A673 (cell line): ENCODE measurements at regions not wholly inside any gene's neighbourhood (a gene's known extent, or its start where the extent isn't known, plus 50 kb on each side); places are given as distances from the start of the nearest gene placed in this dataset.

Experiments used
- BruUV-seq: library from RNA; stranded (reverse); fragments of 400-500 nt; replicated peaks from 2 replicates; lab custom pipeline; 2021; lab: Mats Ljungman, UMichigan
- CTCF ChIA-PET: fragments of 300-600 bp; sonication (Branson Sonifier 250); formaldehyde crosslinking; loops from one replicate; lab custom pipeline; 2022; ENCODE audit warnings: antibody characterized with exemption; lab: Charles Lee
- POLR2A ChIA-PET: fragments of 300-600 bp; sonication (Branson Sonifier 250); formaldehyde crosslinking; loops from one replicate; lab custom pipeline; 2022; ENCODE audit warnings: antibody characterized with exemption; ENCODE audit not compliant: low non-redundant PET; lab: Charles Lee
- DNase-seq: peaks from one replicate; pipeline ENCODE4 v3.0.0-alpha.2; 2015; ENCODE audit warnings: low spot score
- H3K27ac ChIP-seq: fragments of 200-600 bp; sonication (generic); 2 replicates; pipeline ENCODE4 v1.5.1; 2016; ENCODE audit warnings: mixed run types, low read depth, mild to moderate bottlenecking, mixed read lengths, antibody characterized with exemption, low read length; ENCODE audit not compliant: poor library complexity, severe bottlenecking
- H3K27me3 ChIP-seq: fragments of 200-600 bp; sonication (generic); replicated peaks from 2 replicates; pipeline ENCODE4 v1.6.1; 2017; ENCODE audit warnings: mixed run types, low read depth, mild to moderate bottlenecking, mixed read lengths, antibody characterized with exemption, low read length; ENCODE audit not compliant: insufficient read depth, poor library complexity
- H3K36me3 ChIP-seq: fragments of 200-600 bp; sonication (generic); 2 replicates; pipeline ENCODE4 v1.6.1; 2016; ENCODE audit warnings: mixed run types, mild to moderate bottlenecking, mixed read lengths, antibody characterized with exemption, low read length; ENCODE audit not compliant: insufficient read depth, poor library complexity, severe bottlenecking
- H3K4me1 ChIP-seq: fragments of 200-600 bp; sonication (generic); 2 replicates; pipeline ENCODE4 v1.6.1; 2017; ENCODE audit warnings: mixed run types, mild to moderate bottlenecking, mixed read lengths, antibody characterized with exemption, low read length; ENCODE audit not compliant: insufficient read depth, poor library complexity, severe bottlenecking
- H3K4me3 ChIP-seq: fragments of 200-600 bp; sonication (generic); 2 replicates; pipeline ENCODE4 v1.5.1; 2016; ENCODE audit warnings: low read depth, mixed run types, mild to moderate bottlenecking, mixed read lengths, low read length; ENCODE audit not compliant: poor library complexity, severe bottlenecking
- H3K9me3 ChIP-seq: fragments of 200-600 bp; sonication (generic); 2 replicates; pipeline ENCODE4 v1.6.1; 2016; ENCODE audit warnings: mixed run types, low read depth, mild to moderate bottlenecking, mixed read lengths, antibody characterized with exemption, low read length; ENCODE audit not compliant: poor library complexity, severe bottlenecking
- CTCF ChIP-seq: fragments of 300-800, 200-600 bp; sonication (generic); conservative IDR thresholded peaks from 2 replicates; pipeline ENCODE4 v1.5.1; 2017; ENCODE audit warnings: low read depth, mild to moderate bottlenecking, antibody characterized with exemption, low read length, moderate library complexity, mixed read lengths
- EZH2 ChIP-seq: fragments of 200-600 bp; sonication (generic); IDR thresholded peaks from 2 replicates; pipeline ENCODE4 v1.6.1; 2017; ENCODE audit warnings: borderline replicate concordance, low read depth, mild to moderate bottlenecking, mixed read lengths, antibody characterized with exemption, low read length; ENCODE audit not compliant: poor library complexity, severe bottlenecking
- intact Hi-C: fragments of 100-400 bp; cut with micrococcal nuclease; formaldehyde crosslinking; loops from one replicate; pipeline ENCODE4 v1.10.0; 2022; ENCODE audit not compliant: unreplicated experiment

GRCh38 chr20:11192106-11192505, 518.3 kb upstream of the JAG1 start:
- intact Hi-C loops = no loop called here
- Histone ChIP-seq H3K36me3 (no peaks in the 10 kb centered on the region), H3K27ac (no peak overlapping the region), H3K27me3 (no peaks in the 10 kb centered on the region), H3K9me3 (no peaks in the 10 kb centered on the region), H3K4me1 (no peaks in the 10 kb centered on the region), H3K4me3 (no peak overlapping the region)
- TF ChIP-seq EZH2 (no peak), CTCF (no peak)
- DNase-seq = no peak
- POLR2A ChIA-PET = no interaction called here
- BruUV-seq = no TSS peak
- CTCF ChIA-PET = no interaction called here

GRCh38 chr20:11193241-11193640, 519.4 kb upstream of the JAG1 start:
- ChIA-PET CTCF (no interaction called here), POLR2A (no interaction called here)
- DNase-seq = no peak
- Histone ChIP-seq H3K27me3 (no peaks in the 10 kb centered on the region), H3K36me3 (no peaks in the 10 kb centered on the region), H3K27ac (no peak overlapping the region), H3K4me3 (no peak overlapping the region), H3K4me1 (no peaks in the 10 kb centered on the region), H3K9me3 (no peaks in the 10 kb centered on the region)
- no TSS peak for BruUV-seq
- intact Hi-C loops = no loop called here
- no peak for TF ChIP-seq EZH2
- TF ChIP-seq CTCF = no peak

- TF ChIP-seq EZH2 (no peak), CTCF (no peak)
- Histone ChIP-seq H3K36me3 (no peaks in the 10 kb centered on the region), H3K27me3 (no peaks in the 10 kb centered on the region), H3K4me3 (no peak overlapping the region), H3K9me3 (no peaks in the 10 kb centered on the region), H3K27ac (no peak overlapping the region), H3K4me1 (no peaks in the 10 kb centered on the region)
- no TSS peak for BruUV-seq
- no peak for DNase-seq
- ChIA-PET POLR2A (no interaction called here), CTCF (no interaction called here)
- intact Hi-C loops = no loop called here
These were observed 521.4 kb upstream of the JAG1 start for GRCh38 chr20:11195169-11195568.
